GM12878 (cell line): ENCODE measurements at regions not wholly inside any gene's neighbourhood (a gene's known extent, or its start where the extent isn't known, plus 50 kb on each side); places are given as distances from the start of the nearest gene placed in this dataset.

Experiments
- CHD4 ChIP-seq: fragments of 200-600 bp; sonication (generic); IDR thresholded peaks from 2 replicates; pipeline ENCODE4 v1.6.1; 2016; ENCODE audit warnings: mild to moderate bottlenecking
- FOXM1 ChIP-seq: IDR thresholded peaks from 2 replicates; pipeline ENCODE4 v1.6.1; 2012; ENCODE audit warnings: low read depth, mild to moderate bottlenecking, inconsistent platforms, low read length, moderate library complexity
- MYC ChIP-seq: IDR thresholded peaks from 2 replicates; pipeline ENCODE4 v1.6.1; 2011; ENCODE audit warnings: mild to moderate bottlenecking, low read length, moderate library complexity, inconsistent platforms; ENCODE audit not compliant: insufficient read depth, insufficient replicate concordance, insufficient read length, severe bottlenecking
- NKRF ChIP-seq: fragments of 450-650 bp; conservative IDR thresholded peaks from 2 replicates; pipeline ENCODE4 v1.6.1; 2017; ENCODE audit warnings: mild to moderate bottlenecking, moderate library complexity
- PAX8 ChIP-seq: fragments of 450-650 bp; IDR thresholded peaks from 2 replicates; pipeline ENCODE4 v1.6.1; 2017; ENCODE audit warnings: mild to moderate bottlenecking, moderate library complexity
- USF1 ChIP-seq: IDR thresholded peaks from 2 replicates; pipeline ENCODE4 v1.6.1; 2011; ENCODE audit warnings: borderline replicate concordance, low read depth, mild to moderate bottlenecking, moderate library complexity, mixed read lengths, low read length; ENCODE audit not compliant: insufficient read depth; ENCODE audit errors: extremely low read length
- ZBTB11 ChIP-seq: fragments of 450-650 bp; formaldehyde crosslinking; IDR thresholded peaks from 2 replicates; pipeline ENCODE4 v1.5.0; 2022; ENCODE audit warnings: mild to moderate bottlenecking, missing genetic modification characterization
- ZNF592 ChIP-seq: fragments of 450-650 bp; IDR thresholded peaks from 2 replicates; pipeline ENCODE4 v1.6.1; 2017; ENCODE audit warnings: mild to moderate bottlenecking, moderate library complexity

GRCh38 chr15:62873203-62873602 lies 169.3 kb upstream of the TPM1 start (continued):
- TF ChIP-seq USF1 (no peak), ZBTB11 (CRISPR knock-in tag) (no peak), MYC (no peak), ZNF592 (no peak), NKRF (no peak), CHD4 (no peak), FOXM1 (no peak), PAX8 (no peak)
